ENCODE measurements at regions not wholly inside any gene's neighbourhood (a gene's known extent, or its start where the extent isn't known, plus 50 kb on each side); places are given as distances from the start of the nearest gene placed in this dataset.
A peak's percentile ranks its signal among the peaks of the same experiment; 100 is the strongest.

DNA sequence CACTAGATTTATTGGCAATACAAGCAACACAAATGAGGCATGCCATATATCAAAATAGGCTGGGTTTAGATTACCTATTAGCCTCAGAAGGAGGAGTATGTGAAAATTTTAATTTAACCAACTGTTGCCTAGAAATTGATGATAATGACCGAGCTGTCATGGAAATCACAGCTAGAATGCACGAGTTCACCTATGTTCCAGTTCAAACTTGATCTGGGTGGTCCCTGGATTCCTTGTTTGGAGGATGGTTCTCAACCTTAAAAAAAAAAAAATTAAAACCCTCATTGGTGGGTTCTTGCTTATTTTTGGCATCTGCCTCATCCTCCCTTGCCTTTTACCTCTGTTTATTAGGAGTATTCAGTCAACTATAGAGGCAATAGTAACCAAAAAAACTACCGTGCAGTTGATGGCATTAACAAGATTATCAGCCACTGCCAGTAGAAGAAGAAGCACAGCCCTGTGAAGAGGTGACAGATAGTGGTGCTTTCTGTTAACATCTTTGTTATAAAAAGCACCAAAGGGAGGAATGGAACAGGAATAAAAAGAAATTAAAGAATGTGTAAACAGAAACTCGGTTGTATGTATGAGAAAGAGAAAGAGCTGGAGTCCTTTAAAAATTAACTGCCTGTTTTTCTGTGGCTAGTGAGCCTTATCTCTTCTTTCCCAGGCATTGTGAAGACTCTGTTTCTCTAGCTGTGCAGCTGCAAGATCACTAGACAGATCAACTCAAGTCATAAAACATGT lies 106.4 kb downstream of the ZNF429 start (continued):
- TF ChIP-seq, protein P1, sequence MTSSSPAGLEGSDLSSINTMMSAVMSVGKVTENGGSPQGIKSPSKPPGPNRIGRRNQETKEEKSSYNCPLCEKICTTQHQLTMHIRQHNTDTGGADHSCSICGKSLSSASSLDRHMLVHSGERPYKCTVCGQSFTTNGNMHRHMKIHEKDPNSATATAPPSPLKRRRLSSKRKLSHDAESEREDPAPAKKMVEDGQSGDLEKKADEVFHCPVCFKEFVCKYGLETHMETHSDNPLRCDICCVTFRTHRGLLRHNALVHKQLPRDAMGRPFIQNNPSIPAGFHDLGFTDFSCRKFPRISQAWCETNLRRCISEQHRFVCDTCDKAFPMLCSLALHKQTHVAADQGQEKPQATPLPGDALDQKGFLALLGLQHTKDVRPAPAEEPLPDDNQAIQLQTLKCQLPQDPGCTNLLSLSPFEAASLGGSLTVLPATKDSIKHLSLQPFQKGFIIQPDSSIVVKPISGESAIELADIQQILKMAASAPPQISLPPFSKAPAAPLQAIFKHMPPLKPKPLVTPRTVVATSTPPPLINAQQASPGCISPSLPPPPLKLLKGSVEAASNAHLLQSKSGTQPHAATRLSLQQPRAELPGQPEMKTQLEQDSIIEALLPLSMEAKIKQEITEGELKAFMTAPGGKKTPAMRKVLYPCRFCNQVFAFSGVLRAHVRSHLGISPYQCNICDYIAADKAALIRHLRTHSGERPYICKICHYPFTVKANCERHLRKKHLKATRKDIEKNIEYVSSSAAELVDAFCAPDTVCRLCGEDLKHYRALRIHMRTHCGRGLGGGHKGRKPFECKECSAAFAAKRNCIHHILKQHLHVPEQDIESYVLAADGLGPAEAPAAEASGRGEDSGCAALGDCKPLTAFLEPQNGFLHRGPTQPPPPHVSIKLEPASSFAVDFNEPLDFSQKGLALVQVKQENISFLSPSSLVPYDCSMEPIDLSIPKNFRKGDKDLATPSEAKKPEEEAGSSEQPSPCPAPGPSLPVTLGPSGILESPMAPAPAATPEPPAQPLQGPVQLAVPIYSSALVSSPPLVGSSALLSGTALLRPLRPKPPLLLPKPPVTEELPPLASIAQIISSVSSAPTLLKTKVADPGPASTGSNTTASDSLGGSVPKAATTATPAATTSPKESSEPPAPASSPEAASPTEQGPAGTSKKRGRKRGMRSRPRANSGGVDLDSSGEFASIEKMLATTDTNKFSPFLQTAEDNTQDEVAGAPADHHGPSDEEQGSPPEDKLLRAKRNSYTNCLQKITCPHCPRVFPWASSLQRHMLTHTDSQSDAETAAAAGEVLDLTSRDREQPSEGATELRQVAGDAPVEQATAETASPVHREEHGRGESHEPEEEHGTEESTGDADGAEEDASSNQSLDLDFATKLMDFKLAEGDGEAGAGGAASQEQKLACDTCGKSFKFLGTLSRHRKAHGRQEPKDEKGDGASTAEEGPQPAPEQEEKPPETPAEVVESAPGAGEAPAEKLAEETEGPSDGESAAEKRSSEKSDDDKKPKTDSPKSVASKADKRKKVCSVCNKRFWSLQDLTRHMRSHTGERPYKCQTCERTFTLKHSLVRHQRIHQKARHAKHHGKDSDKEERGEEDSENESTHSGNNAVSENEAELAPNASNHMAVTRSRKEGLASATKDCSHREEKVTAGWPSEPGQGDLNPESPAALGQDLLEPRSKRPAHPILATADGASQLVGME (CRISPR knock-in tag; IDR thresholded peaks at IDR 0.05): no peak
- TF ChIP-seq, protein P2, sequence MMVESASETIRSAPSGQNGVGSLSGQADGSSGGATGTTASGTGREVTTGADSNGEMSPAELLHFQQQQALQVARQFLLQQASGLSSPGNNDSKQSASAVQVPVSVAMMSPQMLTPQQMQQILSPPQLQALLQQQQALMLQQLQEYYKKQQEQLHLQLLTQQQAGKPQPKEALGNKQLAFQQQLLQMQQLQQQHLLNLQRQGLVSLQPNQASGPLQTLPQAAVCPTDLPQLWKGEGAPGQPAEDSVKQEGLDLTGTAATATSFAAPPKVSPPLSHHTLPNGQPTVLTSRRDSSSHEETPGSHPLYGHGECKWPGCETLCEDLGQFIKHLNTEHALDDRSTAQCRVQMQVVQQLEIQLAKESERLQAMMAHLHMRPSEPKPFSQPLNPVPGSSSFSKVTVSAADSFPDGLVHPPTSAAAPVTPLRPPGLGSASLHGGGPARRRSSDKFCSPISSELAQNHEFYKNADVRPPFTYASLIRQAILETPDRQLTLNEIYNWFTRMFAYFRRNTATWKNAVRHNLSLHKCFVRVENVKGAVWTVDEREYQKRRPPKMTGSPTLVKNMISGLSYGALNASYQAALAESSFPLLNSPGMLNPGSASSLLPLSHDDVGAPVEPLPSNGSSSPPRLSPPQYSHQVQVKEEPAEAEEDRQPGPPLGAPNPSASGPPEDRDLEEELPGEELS (CRISPR knock-in tag; IDR thresholded peaks at IDR 0.05; ENCODE audit: borderline replicate concordance): no peak
- no peak for TF ChIP-seq ETV6 (IDR thresholded peaks at IDR 0.05; ENCODE audit: borderline replicate concordance in 1 of 2, low read depth in 2 of 2, low read length in 1 of 2)
- TF ChIP-seq ETV6 (CRISPR knock-in tag; IDR thresholded peaks at IDR 0.05; ENCODE audit: borderline replicate concordance): no peak
- TF ChIP-seq XRCC3 (IDR thresholded peaks at IDR 0.05): no peak
- TF ChIP-seq YY1 (IDR thresholded peaks at IDR 0.05; ENCODE audit: borderline replicate concordance in 1 of 3, control insufficient read depth in 1 of 3, extremely low read depth in 1 of 3, insufficient read depth in 3 of 3, insufficient read length in 1 of 3, insufficient replicate concordance in 2 of 3, low read depth in 1 of 3, low read length in 2 of 3): no peak
- TF ChIP-seq ZNF668 (CRISPR knock-in tag; IDR thresholded peaks at IDR 0.05): 0 out of 2 replicates have a peak, but pooled peaks have one; percentile 5
- no peak for TF ChIP-seq FOS (IDR thresholded peaks at IDR 0.05; ENCODE audit: extremely low read depth, insufficient read length)
- no peak for TF ChIP-seq COPS2 (conservative IDR thresholded peaks at IDR 0.05)
- TF ChIP-seq, protein P3, sequence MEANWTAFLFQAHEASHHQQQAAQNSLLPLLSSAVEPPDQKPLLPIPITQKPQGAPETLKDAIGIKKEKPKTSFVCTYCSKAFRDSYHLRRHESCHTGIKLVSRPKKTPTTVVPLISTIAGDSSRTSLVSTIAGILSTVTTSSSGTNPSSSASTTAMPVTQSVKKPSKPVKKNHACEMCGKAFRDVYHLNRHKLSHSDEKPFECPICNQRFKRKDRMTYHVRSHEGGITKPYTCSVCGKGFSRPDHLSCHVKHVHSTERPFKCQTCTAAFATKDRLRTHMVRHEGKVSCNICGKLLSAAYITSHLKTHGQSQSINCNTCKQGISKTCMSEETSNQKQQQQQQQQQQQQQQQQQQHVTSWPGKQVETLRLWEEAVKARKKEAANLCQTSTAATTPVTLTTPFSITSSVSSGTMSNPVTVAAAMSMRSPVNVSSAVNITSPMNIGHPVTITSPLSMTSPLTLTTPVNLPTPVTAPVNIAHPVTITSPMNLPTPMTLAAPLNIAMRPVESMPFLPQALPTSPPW (CRISPR knock-in tag; IDR thresholded peaks at IDR 0.05): no peak
- TF ChIP-seq XRCC4 (IDR thresholded peaks at IDR 0.05; ENCODE audit: extremely low read depth, insufficient read depth, insufficient read length): no peak
- no peak for TF ChIP-seq MCM2 (IDR thresholded peaks at IDR 0.05; ENCODE audit: low read depth)
- no peak for TF ChIP-seq KLF1 (tag; IDR thresholded peaks at IDR 0.05)
- TF ChIP-seq RBM15 (IDR thresholded peaks at IDR 0.05; ENCODE audit: insufficient read depth, low read length): no peak

All from K562 (cell line).